ENCODE measurements at regions not wholly inside any gene's neighbourhood (a gene's known extent, or its start where the extent isn't known, plus 50 kb on each side); places are given as distances from the start of the nearest gene placed in this dataset.

GRCh38 chr2:2801458-2801857 lies 470.4 kb upstream of the MYT1L start:
- no peak for TF ChIP-seq CTCF (IDR thresholded peaks at IDR 0.05)
- H3K27me3 Mint-ChIP-seq (ENCODE audit: low read depth): peaks cover 4% of the 10 kb centered on the region
- H3K4me3 Mint-ChIP-seq (ENCODE audit: unreplicated experiment): no peak overlapping the region
- no peaks in the 10 kb centered on the region for H3K36me3 Mint-ChIP-seq (ENCODE audit: low read depth)
- peaks cover 29% of the 10 kb centered on the region for H3K9me3 Mint-ChIP-seq (ENCODE audit: low read depth)
- H3K4me1 Mint-ChIP-seq (ENCODE audit: low read depth): no peaks in the 10 kb centered on the region
- no peak overlapping the region for H3K27ac Mint-ChIP-seq (ENCODE audit: unreplicated experiment)
- no peak for DNase-seq (ENCODE audit: low spot score)

- H3K4me1 Mint-ChIP-seq (ENCODE audit: low read depth): no peaks in the 10 kb centered on the region
- H3K9me3 Mint-ChIP-seq (ENCODE audit: low read depth): peaks cover 29% of the 10 kb centered on the region
- H3K27ac Mint-ChIP-seq (ENCODE audit: unreplicated experiment): no peak overlapping the region
- no peak for DNase-seq (ENCODE audit: low spot score)
- H3K4me3 Mint-ChIP-seq (ENCODE audit: unreplicated experiment): no peak overlapping the region
- H3K36me3 Mint-ChIP-seq (ENCODE audit: low read depth): no peaks in the 10 kb centered on the region
- peaks cover 4% of the 10 kb centered on the region for H3K27me3 Mint-ChIP-seq (ENCODE audit: low read depth)
- TF ChIP-seq CTCF (IDR thresholded peaks at IDR 0.05): no peak
Measured at GRCh38 chr2:2800697-2801096, 469.6 kb upstream of the MYT1L start.

- H3K27me3 Mint-ChIP-seq (ENCODE audit: low read depth): peaks cover 4% of the 10 kb centered on the region
- DNase-seq (ENCODE audit: low spot score): no peak
- H3K4me3 Mint-ChIP-seq (ENCODE audit: unreplicated experiment): no peak overlapping the region
- H3K9me3 Mint-ChIP-seq (ENCODE audit: low read depth): peaks cover 29% of the 10 kb centered on the region
- H3K4me1 Mint-ChIP-seq (ENCODE audit: low read depth): no peaks in the 10 kb centered on the region
- no peak overlapping the region for H3K27ac Mint-ChIP-seq (ENCODE audit: unreplicated experiment)
- no peak for TF ChIP-seq CTCF (IDR thresholded peaks at IDR 0.05)
- H3K36me3 Mint-ChIP-seq (ENCODE audit: low read depth): no peaks in the 10 kb centered on the region
Measured at GRCh38 chr2:2800001-2800400, 468.9 kb upstream of the MYT1L start.

- Mint-ChIP-seq H3K4me1 (ENCODE audit: low read depth) (no peaks in the 10 kb centered on the region), H3K27ac (ENCODE audit: unreplicated experiment) (no peak overlapping the region), H3K27me3 (ENCODE audit: low read depth) (peaks cover 4% of the 10 kb centered on the region), H3K9me3 (ENCODE audit: low read depth) (peaks cover 24% of the 10 kb centered on the region), H3K36me3 (ENCODE audit: low read depth) (no peaks in the 10 kb centered on the region), H3K4me3 (ENCODE audit: unreplicated experiment) (no peak overlapping the region)
- no peak for TF ChIP-seq CTCF (IDR thresholded peaks at IDR 0.05)
- no peak for DNase-seq (ENCODE audit: low spot score)
Measured at GRCh38 chr2:2799151-2799697, 468.1 kb upstream of the MYT1L start.

- Mint-ChIP-seq H3K36me3 (ENCODE audit: low read depth) (no peaks in the 10 kb centered on the region), H3K4me3 (ENCODE audit: unreplicated experiment) (no peak overlapping the region)
Measured at GRCh38 chr2:2798337-2798736, 467.3 kb upstream of the MYT1L start.

More at GRCh38 chr2:2798337-2798736, 467.3 kb upstream of the MYT1L start:
- Mint-ChIP-seq H3K9me3 (ENCODE audit: low read depth) (peaks cover 21% of the 10 kb centered on the region), H3K27ac (ENCODE audit: unreplicated experiment) (no peak overlapping the region), H3K27me3 (ENCODE audit: low read depth) (peaks cover 6% of the 10 kb centered on the region), H3K4me1 (ENCODE audit: low read depth) (no peaks in the 10 kb centered on the region)
- no peak for TF ChIP-seq CTCF (IDR thresholded peaks at IDR 0.05)
- DNase-seq (ENCODE audit: low spot score): no peak

Measured in chondrocyte (in vitro differentiated cells).